Fibroblast of pulmonary artery (primary cell): ENCODE measurements at regions not wholly inside any gene's neighbourhood (a gene's known extent, or its start where the extent isn't known, plus 50 kb on each side); places are given as distances from the start of the nearest gene placed in this dataset.
"Not testable (repeated sequence)": the region's sequence is repeated elsewhere in the genome, so short reads cannot be mapped to it uniquely, and the experiment has no call there.

Experiments used
- DNase-seq: peaks from one replicate; pipeline ENCODE4 v3.0.0-alpha.2; 2010; ENCODE audit warnings: low read depth
- H3K4me3 ChIP-seq: replicated peaks from 2 replicates; pipeline ENCODE4 v1.5.1; 2011; ENCODE audit warnings: low read depth, mild to moderate bottlenecking, control low read depth, low read length, moderate library complexity
- CTCF ChIP-seq: IDR thresholded peaks from 2 replicates; pipeline ENCODE4 v1.5.1; 2011; ENCODE audit warnings: mild to moderate bottlenecking, control low read depth, low read length, inconsistent platforms; ENCODE audit errors: missing control alignments

- H3K4me3 ChIP-seq = no peak overlapping the region
- DNase-seq = no peak
- TF ChIP-seq CTCF = no peak
These were observed 132.6 kb downstream of the CUL2 start for GRCh38 chr10:34957531-34957930.

GRCh38 chr10:34956756-34957155 lies 133.4 kb downstream of the CUL2 start:
- DNase-seq = no peak
- no peak for TF ChIP-seq CTCF
- H3K4me3 ChIP-seq = no peak overlapping the region

GRCh38 chr10:34955391-34955790 lies 134.8 kb downstream of the CUL2 start:
- no peak for DNase-seq
- H3K4me3 ChIP-seq = no peak overlapping the region

GRCh38 chr10:34954142-34954541 lies 136.0 kb downstream of the CUL2 start:
- DNase-seq = no peak
- no peak overlapping the region for H3K4me3 ChIP-seq
- TF ChIP-seq CTCF = no peak

More at GRCh38 chr10:34955391-34955790, 134.8 kb downstream of the CUL2 start:
- no peak for TF ChIP-seq CTCF

- DNase-seq, H3K4me3 ChIP-seq: not testable (repeated sequence)
These were observed 136.3 kb upstream of the PARD3 start for GRCh38 chr10:34951263-34951887.

- H3K4me3 ChIP-seq, DNase-seq: not testable (repeated sequence)
These were observed 130.9 kb upstream of the PARD3 start for GRCh38 chr10:34945951-34946522.

GRCh38 chr10:34941471-34942357 lies 126.6 kb upstream of the PARD3 start:
- H3K4me3 ChIP-seq = no peak overlapping the region
- no peak for TF ChIP-seq CTCF
- peak; percentile 48 for DNase-seq
